HEK293 (cell line): ENCODE measurements at regions not wholly inside any gene's neighbourhood (a gene's known extent, or its start where the extent isn't known, plus 50 kb on each side); places are given as distances from the start of the nearest gene placed in this dataset.

ENCODE experiments used
- CTCF ChIA-PET: fragments of 350-600 bp; formaldehyde crosslinking; extraction: SDS; loops from one replicate; lab custom pipeline; 2021; ENCODE audit warnings: antibody characterized with exemption; lab: Yijun Ruan, JAX
- POLR2A ChIA-PET: fragments of 300-600 bp; formaldehyde crosslinking; extraction: SDS; loops from one replicate; lab custom pipeline; 2020; ENCODE audit warnings: antibody characterized with exemption, inconsistent platforms; lab: Yijun Ruan, JAX
- H3K27ac ChIP-seq: fragments of 200-500 bp; sonication (Bioruptor generic); 2 replicates; pipeline ENCODE4 v1.5.1; 2014; ENCODE audit warnings: low read depth, low read length, control low read depth, inconsistent platforms; ENCODE audit errors: extremely low read depth
- H3K36me3 ChIP-seq, 2 experiments: fragments of 200-500 bp in 1 of 2; sonication (Bioruptor generic) in 1 of 2; 1 replicate in 1 of 2; 2 replicates in 1 of 2; pipeline ENCODE4 v1.5.1; 2014 to 2017; ENCODE audit warnings: inconsistent platforms in 2 of 2, low read length in 2 of 2; ENCODE audit not compliant: control insufficient read depth in 2 of 2, insufficient read depth in 1 of 2
- H3K4me1 ChIP-seq: fragments of 200-500 bp; sonication (Bioruptor generic); 2 replicates; pipeline ENCODE4 v1.5.1; 2014; ENCODE audit warnings: mild to moderate bottlenecking, low read length, inconsistent platforms; ENCODE audit not compliant: control insufficient read depth, insufficient read depth
- H3K4me3 ChIP-seq: 2 replicates; pipeline ENCODE4 v1.5.1; 2011; ENCODE audit warnings: low read depth, mild to moderate bottlenecking, control low read depth, low read length, moderate library complexity
- H3K9me3 ChIP-seq: fragments of 200-500 bp; sonication (Bioruptor generic); 2 replicates; pipeline ENCODE4 v1.5.1; 2014; ENCODE audit warnings: low read depth, low read length, inconsistent platforms; ENCODE audit not compliant: control insufficient read depth, insufficient read depth
- EGR2 ChIP-seq: fragments of 450-650 bp; formaldehyde crosslinking; IDR thresholded peaks from 2 replicates; pipeline ENCODE4 v1.5.1; 2016; ENCODE audit warnings: low read depth, missing biosample characterization, missing genetic modification characterization
- GFI1B ChIP-seq: fragments of 450-650 bp; formaldehyde crosslinking; IDR thresholded peaks from 2 replicates; pipeline ENCODE4 v1.5.1; 2016; ENCODE audit warnings: missing biosample characterization, missing genetic modification characterization
- GLI4 ChIP-seq: fragments of 450-650 bp; formaldehyde crosslinking; IDR thresholded peaks from 2 replicates; pipeline ENCODE4 v1.5.1; 2016; ENCODE audit warnings: missing biosample characterization, missing genetic modification characterization
- KLF7 ChIP-seq: fragments of 450-650 bp; formaldehyde crosslinking; IDR thresholded peaks from 2 replicates; pipeline ENCODE4 v1.5.1; 2016; ENCODE audit warnings: missing biosample characterization, missing genetic modification characterization, borderline replicate concordance
- ZBTB48 ChIP-seq: fragments of 450-650 bp; formaldehyde crosslinking; IDR thresholded peaks from 2 replicates; pipeline ENCODE4 v1.5.1; 2016; ENCODE audit warnings: missing biosample characterization, missing genetic modification characterization
- ZFP37 ChIP-seq: fragments of 450-650 bp; formaldehyde crosslinking; IDR thresholded peaks from 2 replicates; pipeline ENCODE4 v1.5.1; 2016; ENCODE audit warnings: missing biosample characterization, missing genetic modification characterization
- ZNF10 ChIP-seq: fragments of 450-650 bp; formaldehyde crosslinking; IDR thresholded peaks from 2 replicates; pipeline ENCODE4 v1.5.1; 2017; ENCODE audit warnings: missing biosample characterization, missing genetic modification characterization
- ZNF266 ChIP-seq: fragments of 450-650 bp; formaldehyde crosslinking; IDR thresholded peaks from 2 replicates; pipeline ENCODE4 v1.5.1; 2016; ENCODE audit warnings: missing biosample characterization, missing genetic modification characterization, low read depth
- ZNF274 ChIP-seq, 2 experiments: fragments of 200-500 bp in 1 of 2; fragments of 450-650 bp in 1 of 2; sonication (Bioruptor generic) in 1 of 2; formaldehyde crosslinking in 1 of 2; IDR thresholded peaks; 2 replicates each; pipeline versions ENCODE4 v1.5.1 to v1.6.1; 2014 to 2016; ENCODE audit warnings: borderline replicate concordance in 1 of 2, inconsistent platforms in 1 of 2, low read length in 1 of 2, missing biosample characterization in 1 of 2, missing genetic modification characterization in 1 of 2
- ZNF302 ChIP-seq: fragments of 450-650 bp; formaldehyde crosslinking; IDR thresholded peaks from 2 replicates; pipeline ENCODE4 v1.5.1; 2016; ENCODE audit warnings: missing biosample characterization, missing genetic modification characterization, low read depth
- ZNF311 ChIP-seq: fragments of 450-650 bp; formaldehyde crosslinking; IDR thresholded peaks from 2 replicates; pipeline ENCODE4 v1.5.1; 2017; ENCODE audit warnings: missing biosample characterization, missing genetic modification characterization, borderline replicate concordance
- ZNF335 ChIP-seq: fragments of 450-650 bp; formaldehyde crosslinking; conservative IDR thresholded peaks from 2 replicates; pipeline ENCODE4 v1.5.1; 2016; ENCODE audit warnings: missing biosample characterization, missing genetic modification characterization
- ZNF350 ChIP-seq: fragments of 450-650 bp; formaldehyde crosslinking; IDR thresholded peaks from 2 replicates; pipeline ENCODE4 v1.5.0; 2017; ENCODE audit warnings: missing biosample characterization, mild to moderate bottlenecking, missing genetic modification characterization
- ZNF404 ChIP-seq: fragments of 450-650 bp; formaldehyde crosslinking; IDR thresholded peaks from 2 replicates; pipeline ENCODE4 v1.5.1; 2017; ENCODE audit warnings: missing biosample characterization, missing genetic modification characterization
- ZNF544 ChIP-seq: fragments of 450-650 bp; formaldehyde crosslinking; IDR thresholded peaks from 2 replicates; pipeline ENCODE4 v1.5.0; 2017; ENCODE audit warnings: missing biosample characterization, missing genetic modification characterization
- ZNF555 ChIP-seq: fragments of 450-650 bp; formaldehyde crosslinking; conservative IDR thresholded peaks from 2 replicates; pipeline ENCODE4 v1.5.1; 2017; ENCODE audit warnings: missing biosample characterization, mild to moderate bottlenecking, missing genetic modification characterization, inconsistent platforms
- ZNF610 ChIP-seq: fragments of 450-650 bp; formaldehyde crosslinking; IDR thresholded peaks from 2 replicates; pipeline ENCODE4 v1.5.1; 2016; ENCODE audit warnings: missing biosample characterization, missing genetic modification characterization, borderline replicate concordance
- ZNF621 ChIP-seq: fragments of 450-650 bp; formaldehyde crosslinking; IDR thresholded peaks from 2 replicates; pipeline ENCODE4 v1.5.1; 2017; ENCODE audit warnings: missing biosample characterization, missing genetic modification characterization
- ZNF677 ChIP-seq: fragments of 450-650 bp; IDR thresholded peaks from 2 replicates; pipeline ENCODE4 v1.5.0; 2018; ENCODE audit warnings: missing biosample characterization, mild to moderate bottlenecking, missing genetic modification characterization, moderate library complexity
- ZNF747 ChIP-seq: fragments of 450-650 bp; formaldehyde crosslinking; IDR thresholded peaks from 2 replicates; pipeline ENCODE4 v1.5.1; 2016; ENCODE audit warnings: missing biosample characterization, missing genetic modification characterization
- ZNF776 ChIP-seq: fragments of 450-650 bp; formaldehyde crosslinking; IDR thresholded peaks from 2 replicates; pipeline ENCODE4 v1.5.0; 2017; ENCODE audit warnings: missing biosample characterization, missing genetic modification characterization, borderline replicate concordance
- ZNF777 ChIP-seq: fragments of 450-650 bp; formaldehyde crosslinking; IDR thresholded peaks from 2 replicates; pipeline ENCODE4 v1.5.1; 2017; ENCODE audit warnings: missing biosample characterization, missing genetic modification characterization, borderline replicate concordance
- ZSCAN30 ChIP-seq: fragments of 450-650 bp; IDR thresholded peaks from 2 replicates; pipeline ENCODE4 v1.5.1; 2018; ENCODE audit warnings: missing biosample characterization, mild to moderate bottlenecking, missing genetic modification characterization, moderate library complexity
- TF ChIP-seq, protein P1 (sequence below): fragments of 450-650 bp; formaldehyde crosslinking; IDR thresholded peaks from 2 replicates; pipeline ENCODE4 v1.5.1; 2016; ENCODE audit warnings: missing biosample characterization, missing genetic modification characterization
- TF ChIP-seq, protein P2 (sequence below): fragments of 450-650 bp; formaldehyde crosslinking; IDR thresholded peaks from 2 replicates; pipeline ENCODE4 v1.5.1; 2016; ENCODE audit warnings: missing biosample characterization, missing genetic modification characterization
- TF ChIP-seq, protein P3 (sequence below): fragments of 450-650 bp; formaldehyde crosslinking; IDR thresholded peaks from 2 replicates; pipeline ENCODE4 v1.5.1; 2016; ENCODE audit warnings: missing biosample characterization, missing genetic modification characterization
- TF ChIP-seq, protein P4 (sequence below): fragments of 450-650 bp; formaldehyde crosslinking; IDR thresholded peaks from 2 replicates; pipeline ENCODE4 v1.5.1; 2016; ENCODE audit warnings: missing biosample characterization, missing genetic modification characterization

DNA sequence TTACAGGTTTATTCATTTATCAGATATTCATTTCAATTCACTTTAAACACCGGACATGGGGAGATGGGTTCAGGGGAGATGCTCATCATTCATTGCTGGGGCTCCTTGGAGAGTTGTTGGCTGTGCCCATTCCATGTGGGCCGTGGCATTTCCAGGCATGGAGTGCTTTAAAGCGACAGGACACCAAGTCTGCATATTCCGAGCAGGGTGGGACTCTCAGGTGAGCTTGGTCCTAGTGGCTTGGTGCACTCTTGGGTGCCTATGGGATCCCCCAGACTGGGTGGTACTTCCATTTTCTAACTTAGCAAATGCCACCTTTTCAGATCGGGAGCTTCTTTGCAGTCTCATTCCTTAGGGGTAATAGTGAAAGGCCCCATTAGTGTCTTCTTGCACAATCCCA lies 619.5 kb upstream of the CADM1 start:
- Histone ChIP-seq H3K9me3 (no peaks in the 10 kb centered on the region), H3K4me1 (no peaks in the 10 kb centered on the region), H3K27ac (no peak overlapping the region), H3K4me3 (no peak overlapping the region), H3K36me3 (no peaks in the 10 kb centered on the region)
- POLR2A ChIA-PET = no interaction called here
- CTCF ChIA-PET = no interaction called here
- no peak for TF ChIP-seq ZFP37 (tag by site-specific recombination)
- TF ChIP-seq, protein P1, sequence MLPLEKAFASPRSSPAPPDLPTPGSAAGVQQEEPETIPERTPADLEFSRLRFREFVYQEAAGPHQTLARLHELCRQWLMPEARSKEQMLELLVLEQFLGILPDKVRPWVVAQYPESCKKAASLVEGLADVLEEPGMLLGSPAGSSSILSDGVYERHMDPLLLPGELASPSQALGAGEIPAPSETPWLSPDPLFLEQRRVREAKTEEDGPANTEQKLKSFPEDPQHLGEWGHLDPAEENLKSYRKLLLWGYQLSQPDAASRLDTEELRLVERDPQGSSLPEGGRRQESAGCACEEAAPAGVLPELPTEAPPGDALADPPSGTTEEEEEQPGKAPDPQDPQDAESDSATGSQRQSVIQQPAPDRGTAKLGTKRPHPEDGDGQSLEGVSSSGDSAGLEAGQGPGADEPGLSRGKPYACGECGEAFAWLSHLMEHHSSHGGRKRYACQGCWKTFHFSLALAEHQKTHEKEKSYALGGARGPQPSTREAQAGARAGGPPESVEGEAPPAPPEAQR = no peak
- no peak for TF ChIP-seq ZNF555 (tag by site-specific recombination)

DNA sequence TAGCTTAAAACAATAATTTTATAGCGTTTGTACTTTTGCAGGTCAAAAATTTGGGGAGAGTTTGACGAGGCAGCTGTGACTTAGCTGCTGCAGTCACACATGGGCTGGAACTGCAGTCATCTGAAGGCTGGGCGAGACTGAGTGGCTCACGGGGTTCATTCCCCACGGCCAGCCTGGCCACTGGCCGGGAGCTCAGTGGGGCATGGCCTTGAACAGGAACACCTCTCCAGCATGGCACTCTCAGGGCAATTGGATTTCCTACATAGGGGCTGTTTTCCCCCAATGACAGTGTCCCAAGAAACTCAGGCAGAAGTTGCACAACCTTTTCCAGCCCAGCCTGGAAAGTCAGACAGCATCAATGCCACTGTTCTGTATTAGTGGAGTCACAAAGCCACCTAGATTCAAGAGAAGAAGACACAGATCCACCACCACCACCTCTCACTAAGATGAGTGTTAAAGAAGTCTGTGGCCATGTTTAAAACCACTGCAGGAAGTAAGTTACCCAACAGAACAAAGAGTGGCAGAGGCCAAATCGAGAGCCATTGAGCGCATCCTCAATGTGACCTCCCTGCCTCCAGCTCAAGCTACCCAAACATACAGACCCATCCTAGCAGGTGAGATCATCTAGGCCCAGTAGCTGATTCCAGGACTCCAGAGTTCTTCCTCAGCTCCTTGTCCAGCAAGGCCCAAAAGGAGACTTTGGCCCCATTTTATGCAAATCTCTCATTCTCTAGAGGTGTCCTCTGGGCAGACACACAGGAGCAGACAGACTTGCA lies 618.7 kb upstream of the CADM1 start:
- ChIA-PET POLR2A (no interaction called here), CTCF (interaction anchor here (0.6 kb wide), 2 partner anchors 233 to 291 kb away, joined by 3 read pairs; no protein-coding TSS in a partner anchor)
- Histone ChIP-seq H3K4me1 (no peaks in the 10 kb centered on the region), H3K4me3 (no peak overlapping the region), H3K36me3 (no peaks in the 10 kb centered on the region), H3K27ac (no peak overlapping the region), H3K9me3 (no peaks in the 10 kb centered on the region)
- TF ChIP-seq GFI1B (tag by site-specific recombination) (no peak), ZNF747 (tag by site-specific recombination) (no peak), KLF7 (tag by site-specific recombination) (no peak), ZNF10 (tag by site-specific recombination) (no peak), ZNF302 (tag by site-specific recombination) (no peak), EGR2 (tag by site-specific recombination) (no peak), ZNF776 (tag by site-specific recombination) (no peak), ZNF677 (tag by site-specific recombination) (no peak), ZNF404 (tag by site-specific recombination) (no peak), ZNF266 (tag by site-specific recombination) (no peak), ZNF335 (tag by site-specific recombination) (no peak), ZNF610 (tag by site-specific recombination) (no peak), ZNF274 (IDR thresholded peaks at IDR 0.05; ENCODE audit: low read length) (no peak), ZNF274 (tag by site-specific recombination; IDR thresholded peaks at IDR 0.05; ENCODE audit: borderline replicate concordance) (no peak), GLI4 (tag by site-specific recombination) (no peak), ZSCAN30 (tag by site-specific recombination) (no peak), ZNF311 (tag by site-specific recombination) (no peak)
- TF ChIP-seq, protein P2, sequence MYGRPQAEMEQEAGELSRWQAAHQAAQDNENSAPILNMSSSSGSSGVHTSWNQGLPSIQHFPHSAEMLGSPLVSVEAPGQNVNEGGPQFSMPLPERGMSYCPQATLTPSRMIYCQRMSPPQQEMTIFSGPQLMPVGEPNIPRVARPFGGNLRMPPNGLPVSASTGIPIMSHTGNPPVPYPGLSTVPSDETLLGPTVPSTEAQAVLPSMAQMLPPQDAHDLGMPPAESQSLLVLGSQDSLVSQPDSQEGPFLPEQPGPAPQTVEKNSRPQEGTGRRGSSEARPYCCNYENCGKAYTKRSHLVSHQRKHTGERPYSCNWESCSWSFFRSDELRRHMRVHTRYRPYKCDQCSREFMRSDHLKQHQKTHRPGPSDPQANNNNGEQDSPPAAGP (tag by site-specific recombination) = no peak

DNA sequence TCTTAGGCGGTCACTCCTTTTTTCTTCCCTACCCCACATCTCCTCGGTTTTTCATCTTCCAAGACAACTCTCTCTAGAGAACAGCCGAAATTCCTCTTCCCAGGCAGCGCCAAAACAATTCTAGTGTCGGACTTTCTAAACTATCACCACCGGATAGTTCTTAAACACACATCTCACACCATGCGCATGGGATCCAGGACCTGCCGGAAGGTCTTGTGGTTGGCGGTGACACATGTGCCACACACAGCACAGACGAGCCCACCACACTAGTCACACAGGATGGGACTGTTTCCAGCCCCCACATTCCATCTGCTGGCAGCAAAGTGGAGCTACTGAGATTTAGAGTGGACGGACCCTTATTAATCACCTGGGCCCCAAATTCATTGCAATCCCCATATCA lies 614.9 kb upstream of the CADM1 start:
- POLR2A ChIA-PET = no interaction called here
- Histone ChIP-seq H3K36me3 (no peaks in the 10 kb centered on the region), H3K4me3 (no peak overlapping the region), H3K9me3 (no peaks in the 10 kb centered on the region), H3K27ac (no peak overlapping the region), H3K4me1 (no peaks in the 10 kb centered on the region)
- CTCF ChIA-PET = no interaction called here
- no peak for TF ChIP-seq ZNF777
- TF ChIP-seq ZNF621 (tag by site-specific recombination) = no peak
- TF ChIP-seq, protein P3, sequence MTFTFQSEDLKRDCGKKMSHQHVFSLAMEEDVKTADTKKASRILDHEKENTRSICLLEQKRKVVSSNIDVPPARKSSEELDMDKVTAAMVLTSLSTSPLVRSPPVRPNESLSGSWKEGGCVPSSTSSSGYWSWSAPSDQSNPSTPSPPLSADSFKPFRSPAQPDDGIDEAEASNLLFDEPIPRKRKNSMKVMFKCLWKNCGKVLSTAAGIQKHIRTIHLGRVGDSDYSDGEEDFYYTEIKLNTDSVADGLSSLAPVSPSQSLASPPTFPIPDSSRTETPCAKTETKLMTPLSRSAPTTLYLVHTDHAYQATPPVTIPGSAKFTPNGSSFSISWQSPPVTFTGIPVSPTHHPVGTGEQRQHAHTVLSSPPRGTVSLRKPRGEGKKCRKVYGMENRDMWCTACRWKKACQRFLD (tag by site-specific recombination) = no peak
- TF ChIP-seq ZNF677 (tag by site-specific recombination) = no peak
- no peak for TF ChIP-seq ZNF544
- no peak for TF ChIP-seq ZNF350 (tag by site-specific recombination)
- TF ChIP-seq ZBTB48 = no peak
- TF ChIP-seq, protein P4, sequence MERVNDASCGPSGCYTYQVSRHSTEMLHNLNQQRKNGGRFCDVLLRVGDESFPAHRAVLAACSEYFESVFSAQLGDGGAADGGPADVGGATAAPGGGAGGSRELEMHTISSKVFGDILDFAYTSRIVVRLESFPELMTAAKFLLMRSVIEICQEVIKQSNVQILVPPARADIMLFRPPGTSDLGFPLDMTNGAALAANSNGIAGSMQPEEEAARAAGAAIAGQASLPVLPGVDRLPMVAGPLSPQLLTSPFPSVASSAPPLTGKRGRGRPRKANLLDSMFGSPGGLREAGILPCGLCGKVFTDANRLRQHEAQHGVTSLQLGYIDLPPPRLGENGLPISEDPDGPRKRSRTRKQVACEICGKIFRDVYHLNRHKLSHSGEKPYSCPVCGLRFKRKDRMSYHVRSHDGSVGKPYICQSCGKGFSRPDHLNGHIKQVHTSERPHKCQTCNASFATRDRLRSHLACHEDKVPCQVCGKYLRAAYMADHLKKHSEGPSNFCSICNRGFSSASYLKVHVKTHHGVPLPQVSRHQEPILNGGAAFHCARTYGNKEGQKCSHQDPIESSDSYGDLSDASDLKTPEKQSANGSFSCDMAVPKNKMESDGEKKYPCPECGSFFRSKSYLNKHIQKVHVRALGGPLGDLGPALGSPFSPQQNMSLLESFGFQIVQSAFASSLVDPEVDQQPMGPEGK = no peak
